SK-N-SH (cell line): ENCODE measurements at regions not wholly inside any gene's neighbourhood (a gene's known extent, or its start where the extent isn't known, plus 50 kb on each side); places are given as distances from the start of the nearest gene placed in this dataset.

Experiments
- CHD2 ChIP-seq: fragments of 150-350 bp; IDR thresholded peaks from 2 replicates; pipeline ENCODE4 v1.6.1; 2018; ENCODE audit warnings: low read length; ENCODE audit not compliant: partially characterized antibody
- EP300 ChIP-seq, 2 experiments: IDR thresholded peaks; 2 replicates each; pipeline versions ENCODE4 v1.4.0 to v1.6.1; 2012; ENCODE audit warnings: borderline replicate concordance in 1 of 2, low read depth in 1 of 2, low read length in 1 of 2
- FOXM1 ChIP-seq: IDR thresholded peaks from 2 replicates; pipeline ENCODE4 v1.4.0; 2012; ENCODE audit warnings: low read depth, mild to moderate bottlenecking
- MXI1 ChIP-seq: IDR thresholded peaks from 2 replicates; pipeline ENCODE4 v1.6.1; 2012; ENCODE audit warnings: mild to moderate bottlenecking, low read depth, low read length, improper control_type of control experiment
- POLR2AphosphoS5 ChIP-seq: IDR thresholded peaks from 2 replicates; pipeline ENCODE4 v1.6.1; 2012; ENCODE audit warnings: low read depth, low read length
- RAD21 ChIP-seq: IDR thresholded peaks from 2 replicates; pipeline ENCODE4 v1.6.1; 2012; ENCODE audit warnings: mild to moderate bottlenecking, low read length
- RCOR1 ChIP-seq: fragments of 150-350 bp; IDR thresholded peaks from 2 replicates; pipeline ENCODE4 v1.6.1; 2017; ENCODE audit warnings: antibody characterized with exemption, low read length
- YY1 ChIP-seq: IDR thresholded peaks from 2 replicates; pipeline ENCODE4 v1.4.0; 2012; ENCODE audit warnings: low read depth, mild to moderate bottlenecking
- TF ChIP-seq, protein P1 (sequence below): fragments of 200-600 bp; sonication (generic); IDR thresholded peaks from 2 replicates; pipeline ENCODE4 v1.6.1; 2017; ENCODE audit warnings: antibody characterized with exemption, mild to moderate bottlenecking, moderate library complexity
- TF ChIP-seq, protein P2 (sequence below): fragments of 150-350 bp; IDR thresholded peaks from 2 replicates; pipeline ENCODE4 v1.6.1; 2017; ENCODE audit warnings: antibody characterized with exemption, low read length, low read depth, borderline replicate concordance
- TF ChIP-seq, protein P3 (sequence below): IDR thresholded peaks from 2 replicates; pipeline ENCODE4 v1.6.1; 2012; ENCODE audit warnings: mild to moderate bottlenecking, low read depth, low read length, moderate library complexity
- TF ChIP-seq, protein P4 (sequence below): IDR thresholded peaks from 2 replicates; pipeline ENCODE4 v1.4.0; 2012; ENCODE audit warnings: low read depth, borderline replicate concordance

DNA sequence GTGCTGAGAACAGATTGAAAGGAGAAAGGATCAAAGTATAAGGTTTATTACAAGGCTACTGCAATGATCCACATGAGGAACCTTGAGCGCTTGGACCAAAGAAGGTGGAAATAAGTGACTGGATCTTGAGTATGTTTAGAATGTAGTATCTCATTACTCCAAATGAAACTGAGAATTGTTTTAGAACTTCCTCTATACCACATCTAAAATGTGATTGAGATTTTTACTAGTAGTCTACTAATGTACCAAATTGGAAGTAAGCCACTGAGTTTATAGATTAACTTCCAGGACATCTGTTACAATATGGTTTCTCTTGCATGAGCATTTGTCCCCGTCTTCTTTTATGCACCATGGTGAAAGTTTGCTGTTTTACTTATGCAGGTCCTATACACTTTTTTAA, 300.5 kb downstream of the SUCLG1 start:
- TF ChIP-seq, protein P1, sequence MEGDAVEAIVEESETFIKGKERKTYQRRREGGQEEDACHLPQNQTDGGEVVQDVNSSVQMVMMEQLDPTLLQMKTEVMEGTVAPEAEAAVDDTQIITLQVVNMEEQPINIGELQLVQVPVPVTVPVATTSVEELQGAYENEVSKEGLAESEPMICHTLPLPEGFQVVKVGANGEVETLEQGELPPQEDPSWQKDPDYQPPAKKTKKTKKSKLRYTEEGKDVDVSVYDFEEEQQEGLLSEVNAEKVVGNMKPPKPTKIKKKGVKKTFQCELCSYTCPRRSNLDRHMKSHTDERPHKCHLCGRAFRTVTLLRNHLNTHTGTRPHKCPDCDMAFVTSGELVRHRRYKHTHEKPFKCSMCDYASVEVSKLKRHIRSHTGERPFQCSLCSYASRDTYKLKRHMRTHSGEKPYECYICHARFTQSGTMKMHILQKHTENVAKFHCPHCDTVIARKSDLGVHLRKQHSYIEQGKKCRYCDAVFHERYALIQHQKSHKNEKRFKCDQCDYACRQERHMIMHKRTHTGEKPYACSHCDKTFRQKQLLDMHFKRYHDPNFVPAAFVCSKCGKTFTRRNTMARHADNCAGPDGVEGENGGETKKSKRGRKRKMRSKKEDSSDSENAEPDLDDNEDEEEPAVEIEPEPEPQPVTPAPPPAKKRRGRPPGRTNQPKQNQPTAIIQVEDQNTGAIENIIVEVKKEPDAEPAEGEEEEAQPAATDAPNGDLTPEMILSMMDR: no peak
- TF ChIP-seq EP300 (IDR thresholded peaks at IDR 0.05; ENCODE audit: borderline replicate concordance in 1 of 2, low read depth in 1 of 2, low read length in 1 of 2) (no peak), CHD2 (no peak), FOXM1 (no peak), RAD21 (no peak), YY1 (no peak), POLR2AphosphoS5 (no peak), MXI1 (no peak), RCOR1 (no peak)
- TF ChIP-seq, protein P2, sequence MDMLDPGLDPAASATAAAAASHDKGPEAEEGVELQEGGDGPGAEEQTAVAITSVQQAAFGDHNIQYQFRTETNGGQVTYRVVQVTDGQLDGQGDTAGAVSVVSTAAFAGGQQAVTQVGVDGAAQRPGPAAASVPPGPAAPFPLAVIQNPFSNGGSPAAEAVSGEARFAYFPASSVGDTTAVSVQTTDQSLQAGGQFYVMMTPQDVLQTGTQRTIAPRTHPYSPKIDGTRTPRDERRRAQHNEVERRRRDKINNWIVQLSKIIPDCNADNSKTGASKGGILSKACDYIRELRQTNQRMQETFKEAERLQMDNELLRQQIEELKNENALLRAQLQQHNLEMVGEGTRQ: no peak
- TF ChIP-seq, protein P3, sequence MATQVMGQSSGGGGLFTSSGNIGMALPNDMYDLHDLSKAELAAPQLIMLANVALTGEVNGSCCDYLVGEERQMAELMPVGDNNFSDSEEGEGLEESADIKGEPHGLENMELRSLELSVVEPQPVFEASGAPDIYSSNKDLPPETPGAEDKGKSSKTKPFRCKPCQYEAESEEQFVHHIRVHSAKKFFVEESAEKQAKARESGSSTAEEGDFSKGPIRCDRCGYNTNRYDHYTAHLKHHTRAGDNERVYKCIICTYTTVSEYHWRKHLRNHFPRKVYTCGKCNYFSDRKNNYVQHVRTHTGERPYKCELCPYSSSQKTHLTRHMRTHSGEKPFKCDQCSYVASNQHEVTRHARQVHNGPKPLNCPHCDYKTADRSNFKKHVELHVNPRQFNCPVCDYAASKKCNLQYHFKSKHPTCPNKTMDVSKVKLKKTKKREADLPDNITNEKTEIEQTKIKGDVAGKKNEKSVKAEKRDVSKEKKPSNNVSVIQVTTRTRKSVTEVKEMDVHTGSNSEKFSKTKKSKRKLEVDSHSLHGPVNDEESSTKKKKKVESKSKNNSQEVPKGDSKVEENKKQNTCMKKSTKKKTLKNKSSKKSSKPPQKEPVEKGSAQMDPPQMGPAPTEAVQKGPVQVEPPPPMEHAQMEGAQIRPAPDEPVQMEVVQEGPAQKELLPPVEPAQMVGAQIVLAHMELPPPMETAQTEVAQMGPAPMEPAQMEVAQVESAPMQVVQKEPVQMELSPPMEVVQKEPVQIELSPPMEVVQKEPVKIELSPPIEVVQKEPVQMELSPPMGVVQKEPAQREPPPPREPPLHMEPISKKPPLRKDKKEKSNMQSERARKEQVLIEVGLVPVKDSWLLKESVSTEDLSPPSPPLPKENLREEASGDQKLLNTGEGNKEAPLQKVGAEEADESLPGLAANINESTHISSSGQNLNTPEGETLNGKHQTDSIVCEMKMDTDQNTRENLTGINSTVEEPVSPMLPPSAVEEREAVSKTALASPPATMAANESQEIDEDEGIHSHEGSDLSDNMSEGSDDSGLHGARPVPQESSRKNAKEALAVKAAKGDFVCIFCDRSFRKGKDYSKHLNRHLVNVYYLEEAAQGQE: no peak
- TF ChIP-seq, protein P4, sequence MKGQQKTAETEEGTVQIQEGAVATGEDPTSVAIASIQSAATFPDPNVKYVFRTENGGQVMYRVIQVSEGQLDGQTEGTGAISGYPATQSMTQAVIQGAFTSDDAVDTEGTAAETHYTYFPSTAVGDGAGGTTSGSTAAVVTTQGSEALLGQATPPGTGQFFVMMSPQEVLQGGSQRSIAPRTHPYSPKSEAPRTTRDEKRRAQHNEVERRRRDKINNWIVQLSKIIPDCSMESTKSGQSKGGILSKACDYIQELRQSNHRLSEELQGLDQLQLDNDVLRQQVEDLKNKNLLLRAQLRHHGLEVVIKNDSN: no peak
